Activated T-cell treated with anti-CD3 and anti-CD28 coated beads, Interleukin-2, amount 50 U/mL, for 72 hours (primary cell): ENCODE measurements at regions not wholly inside any gene's neighbourhood (a gene's known extent, or its start where the extent isn't known, plus 50 kb on each side); places are given as distances from the start of the nearest gene placed in this dataset.

ENCODE experiments used
- ATAC-seq, 2 donors: fragments of 150-1000 bp; cut with Tn5 transposase; replicated peaks in 1 of 2; 2 replicates each; pipeline ENCODE4 v1.10.0; 2021; ENCODE audit warnings: moderate library complexity in 2 of 2, mild to moderate bottlenecking in 1 of 2
- DNase-seq, 2 donors: peaks; one replicate each; pipeline ENCODE4 v3.0.0; 2021 to 2022; ENCODE audit warnings: mixed read lengths in 1 of 2
- H3K27ac Mint-ChIP-seq: one replicate; pipeline ENCODE4 v1.8.0; 2022; ENCODE audit warnings: mild to moderate bottlenecking, moderate library complexity, mixed read lengths
- H3K27me3 Mint-ChIP-seq: one replicate; pipeline ENCODE4 v1.8.0; 2022; ENCODE audit warnings: low read depth, mixed read lengths
- H3K36me3 Mint-ChIP-seq, 2 donors: one replicate each; pipeline ENCODE4 v1.8.0; 2022; ENCODE audit warnings: mixed read lengths in 2 of 2, mild to moderate bottlenecking in 1 of 2; ENCODE audit not compliant: insufficient read depth in 2 of 2
- H3K4me1 Mint-ChIP-seq: one replicate; pipeline ENCODE4 v1.8.0; 2022; ENCODE audit warnings: low read depth, mixed read lengths
- H3K4me3 Mint-ChIP-seq, 2 donors: one replicate each; pipeline ENCODE4 v1.8.0; 2022; ENCODE audit warnings: mild to moderate bottlenecking in 2 of 2, mixed read lengths in 2 of 2, moderate library complexity in 2 of 2
- H3K9me3 Mint-ChIP-seq, 2 donors: one replicate each; pipeline ENCODE4 v1.8.0; 2022; ENCODE audit warnings: mixed read lengths in 2 of 2

DNA sequence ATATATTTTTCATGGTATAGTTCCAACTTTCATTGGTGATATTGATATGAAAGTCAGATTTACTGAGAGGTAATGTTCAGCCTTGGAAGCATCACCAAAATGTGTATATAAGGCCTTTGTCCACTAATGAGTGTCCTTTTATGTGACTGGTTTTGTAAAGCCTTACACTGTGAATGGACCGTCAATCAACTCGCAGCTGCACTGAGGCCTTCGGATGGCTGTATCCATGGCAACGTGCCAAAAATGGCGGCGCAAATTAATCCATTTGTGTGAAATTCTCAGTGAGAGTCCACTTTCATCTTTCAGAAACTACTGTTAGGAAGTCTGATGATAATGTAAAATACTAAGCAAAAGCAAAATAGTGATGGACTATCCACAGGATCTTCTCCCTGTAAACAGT lies 131.7 kb downstream of the SPCS3 start:
- peaks cover 1 to 5% of the 10 kb centered on the region in 2 donors for H3K9me3 Mint-ChIP-seq
- no peak for ATAC-seq
- no peaks in the 10 kb centered on the region for H3K36me3 Mint-ChIP-seq
- no peaks in the 10 kb centered on the region for H3K27me3 Mint-ChIP-seq
- no peak overlapping the region for H3K27ac Mint-ChIP-seq
- H3K4me1 Mint-ChIP-seq: no peaks in the 10 kb centered on the region
- H3K4me3 Mint-ChIP-seq: no peak overlapping the region
- DNase-seq: no peak

DNA sequence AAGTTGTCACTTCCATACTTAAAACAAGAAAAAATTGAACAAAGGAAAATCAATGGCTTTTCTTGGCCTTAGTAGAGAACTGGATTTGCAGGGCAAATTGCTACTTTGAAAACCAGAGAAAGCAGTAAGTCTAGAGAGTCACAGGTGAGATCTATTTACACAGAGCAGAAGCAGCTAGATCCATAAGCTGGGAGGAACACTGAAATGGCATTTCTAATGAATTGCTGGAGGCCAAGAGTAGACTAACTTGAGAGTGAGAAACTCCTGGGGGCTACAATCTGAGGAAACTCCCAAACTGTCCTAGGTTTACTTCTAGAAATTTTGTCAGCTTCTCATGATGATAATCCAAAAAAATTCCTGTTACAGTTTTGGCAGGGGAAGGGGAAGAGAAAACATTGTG lies 133.3 kb downstream of the SPCS3 start:
- H3K27ac Mint-ChIP-seq: no peak overlapping the region
- H3K9me3 Mint-ChIP-seq: peaks cover 1 to 11% of the 10 kb centered on the region in 2 donors
- H3K27me3 Mint-ChIP-seq: no peaks in the 10 kb centered on the region
- H3K36me3 Mint-ChIP-seq: no peaks in the 10 kb centered on the region
- H3K4me1 Mint-ChIP-seq: no peaks in the 10 kb centered on the region
- DNase-seq: no peak
- no peak for ATAC-seq
- H3K4me3 Mint-ChIP-seq: no peak overlapping the region

DNA sequence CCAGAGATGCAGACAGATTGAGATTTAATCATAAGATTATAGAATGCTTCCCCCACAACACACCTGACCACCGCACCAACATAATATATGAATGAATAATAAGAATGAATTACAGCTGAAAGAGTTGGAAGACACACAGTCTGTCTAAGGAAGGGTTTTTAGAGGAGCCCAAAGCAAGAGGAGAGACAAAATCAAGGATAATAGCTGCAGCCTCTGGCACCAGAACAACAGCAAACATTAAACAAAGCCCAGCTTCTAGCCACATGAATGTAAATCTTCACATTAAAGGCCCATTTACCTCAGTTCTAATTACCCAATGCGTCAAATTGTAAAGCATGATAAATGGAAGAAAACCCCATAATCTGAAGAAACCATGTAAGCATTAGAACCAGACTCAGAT lies 133.9 kb downstream of the SPCS3 start:
- DNase-seq (no peak), ATAC-seq (no peak)
- H3K4me1 Mint-ChIP-seq: no peaks in the 10 kb centered on the region
- no peak overlapping the region for H3K4me3 Mint-ChIP-seq
- H3K9me3 Mint-ChIP-seq: peaks cover 1 to 11% of the 10 kb centered on the region in 2 donors
- H3K36me3 Mint-ChIP-seq: no peaks in the 10 kb centered on the region
- no peak overlapping the region for H3K27ac Mint-ChIP-seq
- H3K27me3 Mint-ChIP-seq: no peaks in the 10 kb centered on the region

DNA sequence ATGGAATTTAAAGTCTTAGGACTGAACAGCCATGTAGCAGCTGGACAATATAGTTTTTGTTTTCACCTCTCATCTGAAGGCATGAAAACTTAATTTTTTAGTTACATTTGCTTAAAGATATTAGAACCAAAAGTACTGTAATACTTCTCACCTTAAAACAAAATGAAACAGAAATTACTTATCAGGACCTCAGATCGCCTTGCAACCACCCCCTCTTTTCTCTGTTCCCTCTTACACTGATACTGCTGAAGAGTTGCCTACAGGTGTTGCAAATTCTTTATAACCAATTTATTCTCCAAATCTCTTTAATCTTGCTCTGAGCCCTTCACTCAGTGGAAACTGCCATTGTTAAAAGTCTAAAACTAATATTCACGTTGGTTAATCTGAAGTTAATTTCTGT lies 145.0 kb downstream of the SPCS3 start:
- H3K4me3 Mint-ChIP-seq: no peak overlapping the region
- H3K27ac Mint-ChIP-seq: no peak overlapping the region
- no peaks in the 10 kb centered on the region for H3K36me3 Mint-ChIP-seq
- DNase-seq: no peak
- peaks cover 3 to 6% of the 10 kb centered on the region in 2 donors for H3K9me3 Mint-ChIP-seq
- no peaks in the 10 kb centered on the region for H3K4me1 Mint-ChIP-seq
- H3K27me3 Mint-ChIP-seq: no peaks in the 10 kb centered on the region
- no peak for ATAC-seq

DNA sequence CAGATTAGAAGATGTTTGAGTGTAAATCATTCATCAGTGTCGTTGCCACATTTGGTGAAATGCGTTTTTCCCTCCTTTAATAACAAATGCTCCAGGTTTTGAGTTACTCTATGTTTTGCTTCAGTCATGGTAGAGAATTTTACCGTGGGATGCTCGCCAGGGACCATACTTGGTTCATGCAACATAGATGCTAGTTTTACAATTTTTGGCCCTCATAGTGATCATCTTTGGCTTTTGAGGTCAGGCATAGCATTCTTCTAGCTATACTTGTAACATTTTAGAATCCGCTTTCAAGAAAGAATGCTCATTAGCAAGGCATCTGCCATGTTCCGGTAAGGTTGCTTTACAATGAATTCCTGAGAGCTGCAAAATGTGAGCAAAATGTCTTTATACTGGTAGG lies 147.2 kb downstream of the SPCS3 start:
- H3K4me3 Mint-ChIP-seq: no peak overlapping the region
- no peak for ATAC-seq

DNA sequence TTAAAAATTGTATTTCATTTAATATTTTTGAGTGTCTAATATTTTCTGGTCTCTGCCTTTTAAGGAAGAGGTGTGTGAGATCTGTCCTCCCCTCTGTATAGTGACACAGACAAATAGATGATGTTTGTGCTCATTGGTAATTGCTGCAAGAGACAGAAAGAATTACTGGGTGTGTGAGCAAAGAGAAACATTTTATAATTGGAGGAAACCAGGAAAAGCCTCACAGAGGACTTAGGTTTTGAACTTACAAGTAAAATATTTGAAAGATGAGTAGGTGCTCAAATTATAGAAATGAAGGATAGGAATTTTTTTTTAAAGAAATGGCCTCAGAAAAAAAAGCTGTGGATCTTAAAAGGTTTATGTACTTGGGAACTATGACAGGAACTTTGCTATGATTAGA lies 149.8 kb downstream of the SPCS3 start:
- H3K27ac Mint-ChIP-seq: no peak overlapping the region
- H3K9me3 Mint-ChIP-seq: peaks cover 3% of the 10 kb centered on the region in 2 donors
- no peaks in the 10 kb centered on the region for H3K27me3 Mint-ChIP-seq
- no peaks in the 10 kb centered on the region for H3K4me1 Mint-ChIP-seq
- no peak for ATAC-seq
- no peak for DNase-seq
- H3K4me3 Mint-ChIP-seq: no peak overlapping the region
- H3K36me3 Mint-ChIP-seq: no peaks in the 10 kb centered on the region

More for the DNA sequence above, 147.2 kb downstream of the SPCS3 start:
- H3K9me3 Mint-ChIP-seq: peaks cover 3 to 6% of the 10 kb centered on the region in 2 donors
- H3K4me1 Mint-ChIP-seq: no peaks in the 10 kb centered on the region
- DNase-seq: no peak
- H3K36me3 Mint-ChIP-seq: no peaks in the 10 kb centered on the region
- no peak overlapping the region for H3K27ac Mint-ChIP-seq
- H3K27me3 Mint-ChIP-seq: no peaks in the 10 kb centered on the region

DNA sequence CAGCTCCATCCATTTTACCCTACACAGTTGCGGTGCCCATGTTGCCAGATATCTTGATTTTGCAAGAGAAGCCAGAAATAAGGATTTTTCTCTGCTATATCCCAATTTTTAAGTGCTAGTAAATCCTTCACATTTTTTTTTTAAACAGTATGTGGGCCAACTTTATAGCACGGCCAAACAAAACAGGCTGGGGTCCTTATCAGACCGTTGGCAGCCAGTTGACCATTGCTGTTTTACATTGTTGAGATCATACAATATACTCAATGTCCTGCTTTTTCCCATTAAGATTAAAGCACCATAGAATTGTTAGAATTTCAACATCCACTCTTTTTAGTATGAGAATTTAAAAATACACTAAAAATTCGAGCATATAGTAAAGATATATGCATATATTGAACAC lies 150.9 kb downstream of the SPCS3 start:
- Mint-ChIP-seq H3K27me3 (no peaks in the 10 kb centered on the region), H3K36me3 (no peaks in the 10 kb centered on the region), H3K4me1 (no peaks in the 10 kb centered on the region), H3K4me3 (no peak overlapping the region), H3K27ac (no peak overlapping the region), H3K9me3 (peaks cover 0 to 4% of the 10 kb centered on the region in 2 donors)
- ATAC-seq (no peak), DNase-seq (no peak)

DNA sequence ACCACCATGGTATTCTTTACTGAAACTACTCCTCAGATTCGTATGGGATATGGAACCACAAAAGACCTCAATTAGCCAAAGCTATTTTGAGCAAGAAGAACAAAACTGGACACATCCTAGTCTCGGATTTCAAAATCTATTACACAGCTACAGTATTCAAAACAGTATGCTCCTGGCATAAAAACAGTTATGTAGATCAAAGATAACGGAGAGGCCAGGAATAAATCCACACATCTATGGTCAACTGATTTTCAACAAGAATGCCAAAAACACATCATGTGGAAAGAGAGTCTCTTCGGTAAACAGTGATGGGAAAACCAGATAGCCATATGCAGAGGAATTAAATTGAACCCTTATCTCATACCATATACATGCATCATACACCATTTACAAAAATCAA lies 155.3 kb downstream of the SPCS3 start:
- ATAC-seq (no peak), DNase-seq (no peak)
- H3K4me3 Mint-ChIP-seq: no peak overlapping the region
- no peaks in the 10 kb centered on the region for H3K27me3 Mint-ChIP-seq
- no peaks in the 10 kb centered on the region for H3K36me3 Mint-ChIP-seq
- peaks cover 0 to 6% of the 10 kb centered on the region in 2 donors for H3K9me3 Mint-ChIP-seq
- H3K4me1 Mint-ChIP-seq: peaks cover 10% of the 10 kb centered on the region
- no peak overlapping the region for H3K27ac Mint-ChIP-seq

DNA sequence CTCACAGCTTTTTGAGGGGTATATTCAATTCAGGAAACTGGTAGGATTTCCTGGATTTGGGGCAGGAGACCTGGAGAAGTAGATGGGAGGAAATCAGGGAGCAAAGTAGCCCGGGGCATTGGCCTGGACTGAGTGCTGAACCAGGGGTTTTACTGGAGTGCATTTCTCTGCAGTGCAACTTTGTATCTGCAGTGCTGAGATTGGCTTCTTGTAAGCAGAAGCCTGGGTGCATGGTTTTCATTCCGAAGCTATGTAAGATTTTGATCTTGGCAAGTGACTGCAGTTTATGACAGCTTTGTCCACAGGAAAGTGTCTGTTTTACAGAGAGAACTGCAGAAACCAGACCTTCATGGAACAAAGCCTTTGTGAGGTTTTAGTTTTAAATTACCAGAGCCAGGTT lies 158.3 kb downstream of the SPCS3 start:
- H3K27ac Mint-ChIP-seq: no peak overlapping the region
- no peak overlapping the region for H3K4me3 Mint-ChIP-seq
- H3K9me3 Mint-ChIP-seq: peaks cover 0 to 6% of the 10 kb centered on the region in 2 donors
- no peak for ATAC-seq
- H3K27me3 Mint-ChIP-seq: no peaks in the 10 kb centered on the region
- H3K4me1 Mint-ChIP-seq: peaks cover 10% of the 10 kb centered on the region
- DNase-seq: no peak
- no peaks in the 10 kb centered on the region for H3K36me3 Mint-ChIP-seq

DNA sequence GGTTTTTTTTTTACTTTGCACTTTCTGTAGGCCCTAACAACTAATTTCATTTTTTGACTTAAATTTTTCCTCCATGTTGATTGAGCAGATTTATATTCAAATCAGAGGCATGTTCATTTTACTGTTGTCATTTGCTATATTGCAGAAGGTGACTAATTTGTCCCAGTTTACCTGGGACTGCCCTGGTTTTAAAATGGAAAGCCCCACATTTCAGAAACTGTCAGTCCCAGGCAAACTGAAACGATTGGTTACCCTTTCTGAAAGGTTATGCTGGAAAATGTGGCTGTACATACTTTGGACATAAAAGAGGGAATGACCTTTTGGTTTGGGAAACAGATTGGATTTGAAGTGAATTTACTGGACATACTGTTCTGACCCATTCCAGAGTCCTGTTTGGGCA lies 160.0 kb downstream of the SPCS3 start:
- Mint-ChIP-seq H3K27ac (no peak overlapping the region), H3K9me3 (peaks cover 1 to 3% of the 10 kb centered on the region in 2 donors), H3K4me1 (peaks cover 10% of the 10 kb centered on the region), H3K27me3 (no peaks in the 10 kb centered on the region), H3K4me3 (no peak overlapping the region), H3K36me3 (no peaks in the 10 kb centered on the region)
- ATAC-seq (peak in 1 of 2 donors; percentile 47), DNase-seq (no peak)

DNA sequence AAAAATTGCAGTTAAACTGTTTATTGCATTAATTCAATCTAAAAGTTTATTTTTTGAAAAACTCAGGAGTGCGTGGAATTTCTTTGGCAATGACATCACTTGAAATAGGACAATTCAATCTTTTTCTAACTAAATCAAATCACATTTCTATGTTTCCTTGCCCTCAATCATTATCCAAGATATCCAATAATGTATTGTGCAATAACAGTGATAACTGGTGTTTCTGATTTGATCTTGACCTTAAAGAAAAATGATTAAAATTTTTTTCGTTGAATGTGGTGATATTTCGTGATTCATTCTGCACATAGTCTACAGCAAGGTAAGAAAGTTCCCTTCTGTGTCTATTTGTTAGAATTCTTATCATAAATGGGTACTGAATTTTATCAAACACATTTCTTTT lies 163.2 kb downstream of the SPCS3 start:
- peaks cover 0 to 1% of the 10 kb centered on the region in 2 donors for H3K9me3 Mint-ChIP-seq
- H3K27me3 Mint-ChIP-seq: no peaks in the 10 kb centered on the region
- no peak overlapping the region for H3K4me3 Mint-ChIP-seq
- ATAC-seq (no peak), DNase-seq (no peak)
- peaks cover 10% of the 10 kb centered on the region for H3K4me1 Mint-ChIP-seq
- no peak overlapping the region for H3K27ac Mint-ChIP-seq
- H3K36me3 Mint-ChIP-seq: no peaks in the 10 kb centered on the region

DNA sequence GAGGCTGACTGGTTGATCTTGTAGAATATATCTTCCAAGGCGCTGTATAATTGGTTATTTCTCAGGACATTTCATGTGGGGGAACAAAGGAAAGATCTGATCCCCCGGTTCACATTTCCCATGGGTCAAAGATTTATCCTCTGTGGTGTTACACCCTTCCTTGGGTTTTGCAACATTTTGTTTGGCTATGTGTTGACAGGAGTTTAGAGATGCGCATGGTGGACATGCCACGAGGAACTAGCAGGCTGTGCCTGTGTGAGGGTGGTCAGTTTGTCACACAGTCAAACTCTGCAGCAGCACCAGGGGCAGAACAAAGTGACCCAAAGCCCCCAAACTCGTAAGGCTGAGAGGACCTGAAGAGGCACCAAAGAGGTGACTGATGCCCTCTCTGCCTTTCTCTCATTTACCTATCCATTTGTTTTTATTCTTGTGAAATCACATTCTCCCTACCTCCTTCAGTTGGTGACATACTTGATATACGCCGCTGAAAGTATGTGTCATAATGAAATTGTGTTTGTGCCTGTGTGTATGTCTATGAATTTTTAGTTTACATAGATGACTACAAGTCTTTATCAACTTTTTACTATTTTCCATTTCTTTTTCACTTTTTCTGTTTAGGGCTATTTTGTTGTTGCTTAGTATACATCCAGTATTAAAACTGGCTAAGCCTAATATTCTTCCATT lies 164.7 kb downstream of the SPCS3 start:
- no peak for DNase-seq
- Mint-ChIP-seq H3K36me3 (no peaks in the 10 kb centered on the region), H3K4me3 (no peak overlapping the region), H3K9me3 (peaks cover 0 to 1% of the 10 kb centered on the region in 2 donors), H3K4me1 (peaks cover 7% of the 10 kb centered on the region), H3K27me3 (no peaks in the 10 kb centered on the region), H3K27ac (no peak overlapping the region)
- peak in 1 of 2 donors; percentile 26 for ATAC-seq

DNA sequence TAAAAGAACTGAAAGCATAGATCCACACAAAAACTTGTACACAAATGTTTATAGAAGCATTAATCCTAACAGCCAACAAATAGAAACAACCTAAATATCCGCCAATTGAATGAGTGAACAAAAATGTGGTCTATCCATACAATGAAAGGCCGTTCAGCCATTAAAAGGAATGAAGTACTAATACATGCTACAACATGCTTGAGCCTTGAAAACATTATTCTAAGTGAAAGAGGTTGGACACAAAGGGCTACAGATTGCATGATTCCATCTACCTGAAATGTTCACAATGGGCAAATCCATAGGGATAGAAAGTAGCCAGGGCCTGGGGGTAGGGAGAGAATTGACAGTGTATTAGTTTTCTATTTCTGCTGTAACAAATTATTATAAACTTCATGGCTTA lies 169.2 kb downstream of the SPCS3 start:
- no peak overlapping the region for H3K27ac Mint-ChIP-seq
- no peak for DNase-seq
- peaks cover 0 to 1% of the 10 kb centered on the region in 2 donors for H3K9me3 Mint-ChIP-seq
- H3K4me3 Mint-ChIP-seq: no peak overlapping the region
- no peak for ATAC-seq
- H3K27me3 Mint-ChIP-seq: no peaks in the 10 kb centered on the region
- no peaks in the 10 kb centered on the region for H3K36me3 Mint-ChIP-seq
- peaks cover 8% of the 10 kb centered on the region for H3K4me1 Mint-ChIP-seq

DNA sequence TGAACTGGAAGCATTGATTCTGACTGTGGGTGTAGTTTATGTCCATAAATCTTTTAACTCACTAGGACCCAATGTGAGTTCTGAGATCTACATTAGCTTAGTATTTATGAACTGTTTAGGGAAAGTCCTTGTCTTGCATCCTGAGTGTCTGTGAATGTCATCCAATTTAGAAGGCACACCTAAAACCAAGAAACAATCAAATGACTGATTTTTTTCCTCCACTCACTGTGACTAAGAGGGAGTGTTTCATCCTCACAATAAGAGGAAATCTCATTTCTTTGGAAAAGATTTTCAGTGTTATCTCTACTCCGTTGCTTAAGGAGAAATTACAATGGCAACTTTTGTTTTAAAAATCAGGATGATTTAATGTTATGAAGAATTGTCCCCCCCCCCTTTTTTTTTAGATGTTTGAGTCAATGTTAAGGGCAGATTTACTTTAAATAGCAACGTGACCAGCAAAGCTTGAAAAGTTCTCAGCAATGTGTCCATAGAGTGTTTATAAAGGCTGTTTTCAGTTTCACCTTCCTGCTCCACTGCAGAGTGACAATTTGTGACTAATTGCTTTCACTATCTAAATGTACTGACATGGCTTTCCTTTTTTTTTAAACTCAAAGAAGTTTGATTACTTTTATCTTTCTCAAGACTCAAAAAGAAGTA lies 173.0 kb downstream of the SPCS3 start:
- Mint-ChIP-seq H3K4me1 (peaks cover 8% of the 10 kb centered on the region), H3K27me3 (no peaks in the 10 kb centered on the region), H3K9me3 (peaks cover 5 to 7% of the 10 kb centered on the region in 2 donors), H3K4me3 (peak overlapping the region; percentile 40 to 49), H3K27ac (no peak overlapping the region), H3K36me3 (no peaks in the 10 kb centered on the region)
- ATAC-seq: peak; percentile 56 to 64
- DNase-seq: no peak
